ENCODE measurements at regions not wholly inside any gene's neighbourhood (a gene's known extent, or its start where the extent isn't known, plus 50 kb on each side); places are given as distances from the start of the nearest gene placed in this dataset.

- Histone ChIP-seq H2BK5ac (ENCODE audit: insufficient read length, low read length) (no peak overlapping the region), H2BK120ac (ENCODE audit: low read depth, low read length, poor library complexity, severe bottlenecking) (no peak overlapping the region), H3T11ph (ENCODE audit: low read length) (no peak overlapping the region), H3K4me2 (ENCODE audit: insufficient read depth, insufficient read length, low read length) (no peak overlapping the region), H3K79me2 (ENCODE audit: insufficient read depth, low read length) (no peaks in the 10 kb centered on the region), H4K8ac (replicated peaks; ENCODE audit: insufficient read length, low read depth, low read length) (no peak overlapping the region), H3K18ac (ENCODE audit: insufficient read length, low read depth, low read length) (no peak overlapping the region), H3K56ac (ENCODE audit: insufficient read length, low read depth, low read length) (no peak overlapping the region), H3K27ac (ENCODE audit: insufficient read length, low read depth, low read length) (no peak overlapping the region), H2AK5ac (ENCODE audit: insufficient read length, low read length) (no peak overlapping the region), H4K5ac (ENCODE audit: insufficient read length, low read depth, low read length) (no peak overlapping the region), H3K9me3 (ENCODE audit: control insufficient read depth, low read depth, low read length) (no peaks in the 10 kb centered on the region), H3K9ac (ENCODE audit: extremely low read depth, insufficient read length, low read length) (no peak overlapping the region), H3K4ac (ENCODE audit: low read depth, low read length) (no peak overlapping the region), H3K79me1 (ENCODE audit: insufficient read depth, low read depth, low read length, poor library complexity, severe bottlenecking) (no peaks in the 10 kb centered on the region), H2BK12ac (ENCODE audit: insufficient read length, low read depth, low read length) (no peak overlapping the region), H3K23me2 (ENCODE audit: insufficient read length, low read depth, low read length, poor library complexity, severe bottlenecking) (no peaks in the 10 kb centered on the region), H2AFZ (ENCODE audit: low read length) (no peak overlapping the region), H3K23ac (ENCODE audit: insufficient read length, low read depth, low read length) (no peak overlapping the region), H3K27me3 (ENCODE audit: insufficient read depth, low read length) (no peaks in the 10 kb centered on the region), H3K14ac (ENCODE audit: insufficient read depth, low read length) (no peak overlapping the region), H4K20me1 (ENCODE audit: control insufficient read depth, insufficient read depth, insufficient read length) (no peaks in the 10 kb centered on the region), H2BK15ac (ENCODE audit: low read depth, low read length) (no peak overlapping the region), H3K4me1 (ENCODE audit: insufficient read depth, low read length) (no peaks in the 10 kb centered on the region), H2BK20ac (ENCODE audit: low read depth, low read length, poor library complexity, severe bottlenecking) (no peak overlapping the region), H4K91ac (ENCODE audit: insufficient read length, low read depth, low read length) (no peak overlapping the region)
- Mint-ChIP-seq H3K4me1 (peaks cover 4 to 7% of the 10 kb centered on the region in 2 experiments; a peak in 3 of 4 replicates), H3K9me3 (peaks cover 4% of the 10 kb centered on the region in 2 experiments; a peak in 3 of 5 replicates), H3K36me3 (ENCODE audit: insufficient read depth in 1 of 3, low read depth in 3 of 3) (peaks cover 3 to 10% (median 3%) of the 10 kb centered on the region in 3 experiments; a peak in 3 of 7 replicates), H3K27me3 (ENCODE audit: low read depth) (no peaks in the 10 kb centered on the region), H3K27ac (no peak overlapping the region), H3K4me3 (no peak overlapping the region; a peak in 1 of 5 replicates)
- TF ChIP-seq CTCF (conservative IDR thresholded peaks at IDR 0.05): no peak
- DNase-seq: no peak
Measured at GRCh38 chr2:196504788-196505187, 134.7 kb upstream of the CCDC150 start.

All from H9 (cell line).